ENCODE measurements at regions not wholly inside any gene's neighbourhood (a gene's known extent, or its start where the extent isn't known, plus 50 kb on each side); places are given as distances from the start of the nearest gene placed in this dataset.

GRCh38 chr12:88986056-88986455, 366.2 kb downstream of the DUSP6 start:
- TF ChIP-seq YY1 (IDR thresholded peaks at IDR 0.05; ENCODE audit: insufficient read depth, insufficient read length) (no peak), ZNF274 (IDR thresholded peaks at IDR 0.05; ENCODE audit: low read depth, low read length) (no peak)
